ENCODE measurements at regions not wholly inside any gene's neighbourhood (a gene's known extent, or its start where the extent isn't known, plus 50 kb on each side); places are given as distances from the start of the nearest gene placed in this dataset.

DNA sequence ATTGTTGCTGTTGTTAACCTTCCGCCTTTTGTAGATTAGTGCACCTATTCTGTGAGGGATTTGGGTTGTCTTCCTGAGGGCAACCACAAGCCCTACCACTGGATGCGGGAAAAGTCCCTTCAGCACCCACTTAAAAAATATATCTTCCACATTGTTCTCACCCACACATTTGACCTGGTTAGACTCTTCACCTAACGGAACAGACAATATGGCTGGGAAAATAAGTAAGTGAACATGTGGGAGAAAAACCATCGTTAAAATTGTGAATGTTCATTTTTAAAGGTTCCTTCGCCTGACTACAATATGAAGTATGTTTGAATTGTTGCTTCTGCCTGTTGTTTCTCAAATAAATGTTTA lies 72.0 kb upstream of the MPEG1 start:
- no peaks in the 10 kb centered on the region for H3K79me2 ChIP-seq (ENCODE audit: control insufficient read depth, insufficient read depth, low read length)
- dilution Hi-C loops (cut with MboI; ENCODE audit: extremely low pct_ligation_motif_present, low sequenced_read_pairs): no loop called here
- H3K36me3 ChIP-seq (ENCODE audit: control insufficient read depth in 2 of 2, extremely low read depth in 1 of 2, insufficient read depth in 2 of 2, low read length in 2 of 2): no peaks in the 10 kb centered on the region
- FAIRE-seq (no peak), DNase-seq (ENCODE audit: low read depth, low spot score) (no peak)
- no peaks in the 10 kb centered on the region for H4K20me1 ChIP-seq (ENCODE audit: control insufficient read depth, extremely low read depth, insufficient read depth, low read length)
- no peak overlapping the region for H3K9ac ChIP-seq (ENCODE audit: control insufficient read depth, extremely low read depth, insufficient read depth, low read length)
- H3K4me3 ChIP-seq (ENCODE audit: control insufficient read depth in 2 of 3, extremely low read depth in 1 of 3, insufficient read depth in 2 of 3, low read depth in 1 of 3, low read length in 3 of 3): no peak overlapping the region
- no peaks in the 10 kb centered on the region for H3K4me1 ChIP-seq (ENCODE audit: control insufficient read depth, extremely low read depth, insufficient read depth, low read length)
- TF ChIP-seq EZH2 (IDR thresholded peaks at IDR 0.05; ENCODE audit: low read length) (no peak), CTCF (optimal IDR thresholded peaks at IDR 0.05 in 1 of 3, IDR thresholded peaks at IDR 0.05 in 1 of 3, conservative IDR thresholded peaks at IDR 0.05 in 1 of 3; ENCODE audit: extremely low read depth in 1 of 3, insufficient read depth in 2 of 3, low read length in 3 of 3) (no peak)
- H3K4me2 ChIP-seq (ENCODE audit: control insufficient read depth, extremely low read depth, insufficient read depth, low read depth, low read length): no peak overlapping the region
- no peak overlapping the region for H3K27ac ChIP-seq (ENCODE audit: control insufficient read depth, insufficient read depth, low read length)
- no peaks in the 10 kb centered on the region for H3K9me1 ChIP-seq (ENCODE audit: control insufficient read depth, extremely low read depth, insufficient read depth, low read length)
- H3K27me3 ChIP-seq (ENCODE audit: control insufficient read depth, extremely low read depth, insufficient read depth, low read length): peaks cover 3% of the 10 kb centered on the region
- no peaks in the 10 kb centered on the region for H3K9me3 ChIP-seq (ENCODE audit: control insufficient read depth, low read depth, low read length)
- no peak overlapping the region for H2AFZ ChIP-seq (ENCODE audit: control insufficient read depth, low read length)

DNA sequence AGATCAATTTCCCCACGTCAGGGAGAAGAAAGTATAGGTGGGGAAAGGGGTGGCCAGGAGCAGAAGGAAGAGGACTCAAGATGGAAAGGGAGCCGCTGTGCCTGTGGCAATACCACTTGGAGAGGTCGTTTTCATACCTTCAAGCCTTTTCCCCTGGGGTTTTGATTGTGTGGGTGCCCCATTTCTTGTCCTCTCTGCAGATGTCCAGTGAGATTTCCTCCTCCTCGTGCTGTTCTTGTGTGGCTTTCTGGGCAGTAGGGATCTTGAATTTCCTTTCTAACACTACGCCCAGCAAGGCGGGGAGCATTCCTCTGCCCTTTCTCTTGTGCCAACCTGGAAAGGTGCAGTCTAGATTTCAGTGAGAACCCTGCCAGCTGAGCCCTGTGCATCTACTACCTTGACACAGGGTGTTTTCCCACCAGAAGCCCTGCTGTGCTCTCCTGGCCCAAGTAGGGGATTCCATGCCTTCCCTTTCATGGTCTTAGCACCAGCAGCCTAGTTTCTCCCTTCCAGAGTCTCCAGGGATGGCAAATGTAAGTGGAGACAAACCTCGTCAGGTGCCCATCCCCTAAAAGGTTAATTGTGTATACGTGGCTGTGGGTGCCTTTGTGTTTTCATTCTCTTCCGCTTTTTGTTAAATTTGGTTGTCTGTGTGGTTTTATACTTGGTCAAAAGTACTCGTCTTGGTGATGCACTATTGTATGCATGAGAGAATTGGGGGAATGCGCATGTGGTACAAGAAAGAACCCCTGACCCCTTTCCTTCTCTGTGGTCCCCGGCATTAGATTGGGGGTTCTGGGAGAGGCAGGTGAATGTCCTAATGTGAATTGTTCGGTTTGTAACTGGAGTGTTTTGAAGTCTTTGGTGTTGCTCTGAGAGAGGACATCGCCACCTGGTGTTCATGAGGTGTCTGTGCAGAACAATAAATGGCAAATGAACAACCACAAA lies 71.4 kb upstream of the MPEG1 start:
- no peaks in the 10 kb centered on the region for H3K9me3 ChIP-seq (ENCODE audit: control insufficient read depth, low read depth, low read length)
- H3K9ac ChIP-seq (ENCODE audit: control insufficient read depth, extremely low read depth, insufficient read depth, low read length): no peak overlapping the region
- H3K79me2 ChIP-seq (ENCODE audit: control insufficient read depth, insufficient read depth, low read length): no peaks in the 10 kb centered on the region
- dilution Hi-C loops (cut with MboI; ENCODE audit: extremely low pct_ligation_motif_present, low sequenced_read_pairs): no loop called here
- DNase-seq (ENCODE audit: low read depth, low spot score) (no peak), FAIRE-seq (peak; percentile 83)
- H3K36me3 ChIP-seq (ENCODE audit: control insufficient read depth in 2 of 2, extremely low read depth in 1 of 2, insufficient read depth in 2 of 2, low read length in 2 of 2): no peaks in the 10 kb centered on the region
- no peaks in the 10 kb centered on the region for H3K4me1 ChIP-seq (ENCODE audit: control insufficient read depth, extremely low read depth, insufficient read depth, low read length)
- no peak overlapping the region for H2AFZ ChIP-seq (ENCODE audit: control insufficient read depth, low read length)
- H3K4me3 ChIP-seq (ENCODE audit: control insufficient read depth in 2 of 3, extremely low read depth in 1 of 3, insufficient read depth in 2 of 3, low read depth in 1 of 3, low read length in 3 of 3): no peak overlapping the region
- H3K27me3 ChIP-seq (ENCODE audit: control insufficient read depth, extremely low read depth, insufficient read depth, low read length): peaks cover 3% of the 10 kb centered on the region
- H4K20me1 ChIP-seq (ENCODE audit: control insufficient read depth, extremely low read depth, insufficient read depth, low read length): no peaks in the 10 kb centered on the region
- no peak overlapping the region for H3K27ac ChIP-seq (ENCODE audit: control insufficient read depth, insufficient read depth, low read length)
- no peak overlapping the region for H3K4me2 ChIP-seq (ENCODE audit: control insufficient read depth, extremely low read depth, insufficient read depth, low read depth, low read length)
- H3K9me1 ChIP-seq (ENCODE audit: control insufficient read depth, extremely low read depth, insufficient read depth, low read length): no peaks in the 10 kb centered on the region
- TF ChIP-seq EZH2 (IDR thresholded peaks at IDR 0.05; ENCODE audit: low read length): no peak
- TF ChIP-seq CTCF (optimal IDR thresholded peaks at IDR 0.05 in 1 of 3, IDR thresholded peaks at IDR 0.05 in 1 of 3, conservative IDR thresholded peaks at IDR 0.05 in 1 of 3; ENCODE audit: extremely low read depth in 1 of 3, insufficient read depth in 2 of 3, low read length in 3 of 3): peak; percentile 74 to 83 (median 76)

All from keratinocyte (primary cell).